ENCODE measurements at regions not wholly inside any gene's neighbourhood (a gene's known extent, or its start where the extent isn't known, plus 50 kb on each side); places are given as distances from the start of the nearest gene placed in this dataset.

GRCh38 chr18:1466035-1466434 is 561.4 kb downstream of the ADCYAP1 start:
- no peak for TF ChIP-seq EZH2phosphoT487 (IDR thresholded peaks at IDR 0.05; ENCODE audit: insufficient read depth, low read depth)
- TF ChIP-seq EZH2 (IDR thresholded peaks at IDR 0.05; ENCODE audit: insufficient read depth, poor library complexity, severe bottlenecking): no peak
